Gastrocnemius medialis (tissue), 4 donors: ENCODE measurements at regions not wholly inside any gene's neighbourhood (a gene's known extent, or its start where the extent isn't known, plus 50 kb on each side); places are given as distances from the start of the nearest gene placed in this dataset.

Experiments
- POLR2A ChIP-seq, 2 donors: fragments of 450-650 bp; IDR thresholded peaks; one replicate each; pipeline ENCODE4 v1.6.1; 2017; ENCODE audit warnings: antibody characterized with exemption in 2 of 2, mild to moderate bottlenecking in 2 of 2, moderate library complexity in 2 of 2
- TF ChIP-seq, protein P1 (sequence below), 5 experiments: fragments of 450-650 bp in 3 of 5; fragments of 200-600 bp in 2 of 5; sonication (generic) in 2 of 5; IDR thresholded peaks in 4 of 5; conservative IDR thresholded peaks in 1 of 5; 1 replicate in 4 of 5; 2 replicates in 1 of 5; pipeline ENCODE4 v1.5.1; 2016 to 2019; ENCODE audit warnings: antibody characterized with exemption in 5 of 5, mild to moderate bottlenecking in 3 of 5, moderate library complexity in 3 of 5

- TF ChIP-seq, protein P1, sequence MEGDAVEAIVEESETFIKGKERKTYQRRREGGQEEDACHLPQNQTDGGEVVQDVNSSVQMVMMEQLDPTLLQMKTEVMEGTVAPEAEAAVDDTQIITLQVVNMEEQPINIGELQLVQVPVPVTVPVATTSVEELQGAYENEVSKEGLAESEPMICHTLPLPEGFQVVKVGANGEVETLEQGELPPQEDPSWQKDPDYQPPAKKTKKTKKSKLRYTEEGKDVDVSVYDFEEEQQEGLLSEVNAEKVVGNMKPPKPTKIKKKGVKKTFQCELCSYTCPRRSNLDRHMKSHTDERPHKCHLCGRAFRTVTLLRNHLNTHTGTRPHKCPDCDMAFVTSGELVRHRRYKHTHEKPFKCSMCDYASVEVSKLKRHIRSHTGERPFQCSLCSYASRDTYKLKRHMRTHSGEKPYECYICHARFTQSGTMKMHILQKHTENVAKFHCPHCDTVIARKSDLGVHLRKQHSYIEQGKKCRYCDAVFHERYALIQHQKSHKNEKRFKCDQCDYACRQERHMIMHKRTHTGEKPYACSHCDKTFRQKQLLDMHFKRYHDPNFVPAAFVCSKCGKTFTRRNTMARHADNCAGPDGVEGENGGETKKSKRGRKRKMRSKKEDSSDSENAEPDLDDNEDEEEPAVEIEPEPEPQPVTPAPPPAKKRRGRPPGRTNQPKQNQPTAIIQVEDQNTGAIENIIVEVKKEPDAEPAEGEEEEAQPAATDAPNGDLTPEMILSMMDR (IDR thresholded peaks at IDR 0.05 in 4 of 5, conservative IDR thresholded peaks at IDR 0.05 in 1 of 5), result no peak
- TF ChIP-seq POLR2A (IDR thresholded peaks at IDR 0.05), result no peak
Measured at GRCh38 chr5:99156688-99157087, 227.9 kb upstream of the CHD1 start.
